ENCODE measurements at regions not wholly inside any gene's neighbourhood (a gene's known extent, or its start where the extent isn't known, plus 50 kb on each side); places are given as distances from the start of the nearest gene placed in this dataset.

GRCh38 chr6:22709803-22710202 is 140.4 kb downstream of the HDGFL1 start:
- Histone ChIP-seq H3K36me3 (ENCODE audit: insufficient read depth, low read length) (no peaks in the 10 kb centered on the region), H3K79me2 (ENCODE audit: insufficient read depth, low read length) (no peaks in the 10 kb centered on the region), H3K4me2 (ENCODE audit: insufficient read depth, low read length) (no peak overlapping the region), H3K27me3 (ENCODE audit: insufficient read depth, low read length) (no peaks in the 10 kb centered on the region), H3K9me3 (ENCODE audit: low read depth, low read length) (no peaks in the 10 kb centered on the region), H4K20me1 (ENCODE audit: insufficient read depth, low read length) (no peaks in the 10 kb centered on the region), H2AFZ (ENCODE audit: low read length) (peak overlapping the region; percentile 77), H3K4me1 (ENCODE audit: insufficient read depth, low read length) (no peaks in the 10 kb centered on the region), H3K27ac (ENCODE audit: low read depth, low read length) (no peak overlapping the region), H3K4me3 (ENCODE audit: insufficient read depth, low read length) (no peak overlapping the region)
- TF ChIP-seq CTCF (IDR thresholded peaks at IDR 0.05; ENCODE audit: extremely low read depth, low read depth, low read length) = no peak
- no peak for DNase-seq (ENCODE audit: insufficient read length, low spot score, missing footprints)

- no peaks in the 10 kb centered on the region for H3K36me3 ChIP-seq (ENCODE audit: insufficient read depth, low read length)
- no peak overlapping the region for H3K4me2 ChIP-seq (ENCODE audit: insufficient read depth, low read length)
- no peak for DNase-seq (ENCODE audit: insufficient read length, low spot score, missing footprints)
- TF ChIP-seq CTCF (IDR thresholded peaks at IDR 0.05; ENCODE audit: extremely low read depth, low read depth, low read length) = no peak
- H3K4me3 ChIP-seq (ENCODE audit: insufficient read depth, low read length) = no peak overlapping the region
- H3K27me3 ChIP-seq (ENCODE audit: insufficient read depth, low read length) = no peaks in the 10 kb centered on the region
- H2AFZ ChIP-seq (ENCODE audit: low read length) = no peak overlapping the region
- H3K79me2 ChIP-seq (ENCODE audit: insufficient read depth, low read length) = no peaks in the 10 kb centered on the region
- no peaks in the 10 kb centered on the region for H3K4me1 ChIP-seq (ENCODE audit: insufficient read depth, low read length)
- no peaks in the 10 kb centered on the region for H3K9me3 ChIP-seq (ENCODE audit: low read depth, low read length)
- no peaks in the 10 kb centered on the region for H4K20me1 ChIP-seq (ENCODE audit: insufficient read depth, low read length)
- H3K27ac ChIP-seq (ENCODE audit: low read depth, low read length) = no peak overlapping the region
Measured at GRCh38 chr6:22716721-22717120, 147.4 kb downstream of the HDGFL1 start.

GRCh38 chr6:22717915-22718314 is 148.5 kb downstream of the HDGFL1 start:
- no peak for TF ChIP-seq CTCF (IDR thresholded peaks at IDR 0.05; ENCODE audit: extremely low read depth, low read depth, low read length)
- Histone ChIP-seq H4K20me1 (ENCODE audit: insufficient read depth, low read length) (no peaks in the 10 kb centered on the region), H3K4me3 (ENCODE audit: insufficient read depth, low read length) (no peak overlapping the region), H3K79me2 (ENCODE audit: insufficient read depth, low read length) (no peaks in the 10 kb centered on the region), H3K36me3 (ENCODE audit: insufficient read depth, low read length) (no peaks in the 10 kb centered on the region), H3K27me3 (ENCODE audit: insufficient read depth, low read length) (no peaks in the 10 kb centered on the region), H2AFZ (ENCODE audit: low read length) (no peak overlapping the region), H3K4me2 (ENCODE audit: insufficient read depth, low read length) (no peak overlapping the region), H3K27ac (ENCODE audit: low read depth, low read length) (no peak overlapping the region), H3K4me1 (ENCODE audit: insufficient read depth, low read length) (no peaks in the 10 kb centered on the region), H3K9me3 (ENCODE audit: low read depth, low read length) (no peaks in the 10 kb centered on the region)
- DNase-seq (ENCODE audit: insufficient read length, low spot score, missing footprints) = no peak

GRCh38 chr6:22722913-22723312 is 153.5 kb downstream of the HDGFL1 start:
- no peak for TF ChIP-seq CTCF (IDR thresholded peaks at IDR 0.05; ENCODE audit: extremely low read depth, low read depth, low read length)
- H4K20me1 ChIP-seq (ENCODE audit: insufficient read depth, low read length) = no peaks in the 10 kb centered on the region
- peak; percentile 46 for DNase-seq (ENCODE audit: insufficient read length, low spot score, missing footprints)
- no peaks in the 10 kb centered on the region for H3K79me2 ChIP-seq (ENCODE audit: insufficient read depth, low read length)
- no peaks in the 10 kb centered on the region for H3K9me3 ChIP-seq (ENCODE audit: low read depth, low read length)
- no peaks in the 10 kb centered on the region for H3K36me3 ChIP-seq (ENCODE audit: insufficient read depth, low read length)
- no peaks in the 10 kb centered on the region for H3K4me1 ChIP-seq (ENCODE audit: insufficient read depth, low read length)
- no peak overlapping the region for H3K4me3 ChIP-seq (ENCODE audit: insufficient read depth, low read length)
- H3K27me3 ChIP-seq (ENCODE audit: insufficient read depth, low read length) = no peaks in the 10 kb centered on the region
- no peak overlapping the region for H3K27ac ChIP-seq (ENCODE audit: low read depth, low read length)
- no peak overlapping the region for H3K4me2 ChIP-seq (ENCODE audit: insufficient read depth, low read length)
- H2AFZ ChIP-seq (ENCODE audit: low read length) = no peak overlapping the region

Data from osteoblast (primary cell).